CD4-positive, alpha-beta T cell treated with Interleukin-21 for 1 hour (primary cell): ENCODE measurements at regions not wholly inside any gene's neighbourhood (a gene's known extent, or its start where the extent isn't known, plus 50 kb on each side); places are given as distances from the start of the nearest gene placed in this dataset.

Experiments
- DNase-seq: peaks from one replicate; pipeline ENCODE4 v3.0.0-alpha.2; 2020

DNA sequence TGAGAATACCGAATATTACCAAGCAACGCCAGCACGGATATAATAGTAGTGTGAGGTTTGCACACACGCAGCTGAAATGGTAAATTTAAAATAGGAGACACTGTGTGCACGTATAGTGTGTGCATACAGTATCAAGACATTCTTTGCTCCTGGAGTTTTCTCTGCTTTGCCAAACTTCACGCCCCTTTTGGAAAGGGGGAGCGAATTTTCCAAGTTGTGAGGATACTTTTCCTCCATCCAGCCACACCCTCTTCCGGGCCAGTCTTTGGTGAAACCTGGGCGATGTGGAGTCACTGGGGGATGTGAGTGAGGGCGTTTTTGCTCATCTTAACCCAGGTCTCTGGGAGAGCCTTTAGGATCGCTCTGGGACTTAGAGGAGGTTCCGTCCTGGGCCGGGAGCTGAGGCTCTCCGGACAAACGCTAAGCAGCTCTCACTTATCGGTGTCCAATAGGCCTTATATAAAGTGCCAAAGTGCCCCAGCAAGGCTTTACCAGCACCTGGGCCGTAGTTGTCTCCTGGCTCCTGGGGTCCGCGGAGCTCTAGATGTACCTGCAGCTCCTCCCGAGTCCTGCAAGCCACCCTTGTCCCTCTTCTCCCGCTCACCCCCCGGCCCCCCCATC lies 160.0 kb upstream of the MKI67 start:
- DNase-seq = no peak

- no peak for DNase-seq
These were observed 160.7 kb upstream of the MKI67 start for GRCh38 chr10:128286762-128287500.

- DNase-seq = no peak
These were observed 161.7 kb upstream of the MKI67 start for GRCh38 chr10:128287921-128288320.

GRCh38 chr10:128289621-128290020 lies 163.4 kb upstream of the MKI67 start:
- DNase-seq = no peak

- no peak for DNase-seq
These were observed 168.8 kb upstream of the MKI67 start for GRCh38 chr10:128295003-128295402.

DNA sequence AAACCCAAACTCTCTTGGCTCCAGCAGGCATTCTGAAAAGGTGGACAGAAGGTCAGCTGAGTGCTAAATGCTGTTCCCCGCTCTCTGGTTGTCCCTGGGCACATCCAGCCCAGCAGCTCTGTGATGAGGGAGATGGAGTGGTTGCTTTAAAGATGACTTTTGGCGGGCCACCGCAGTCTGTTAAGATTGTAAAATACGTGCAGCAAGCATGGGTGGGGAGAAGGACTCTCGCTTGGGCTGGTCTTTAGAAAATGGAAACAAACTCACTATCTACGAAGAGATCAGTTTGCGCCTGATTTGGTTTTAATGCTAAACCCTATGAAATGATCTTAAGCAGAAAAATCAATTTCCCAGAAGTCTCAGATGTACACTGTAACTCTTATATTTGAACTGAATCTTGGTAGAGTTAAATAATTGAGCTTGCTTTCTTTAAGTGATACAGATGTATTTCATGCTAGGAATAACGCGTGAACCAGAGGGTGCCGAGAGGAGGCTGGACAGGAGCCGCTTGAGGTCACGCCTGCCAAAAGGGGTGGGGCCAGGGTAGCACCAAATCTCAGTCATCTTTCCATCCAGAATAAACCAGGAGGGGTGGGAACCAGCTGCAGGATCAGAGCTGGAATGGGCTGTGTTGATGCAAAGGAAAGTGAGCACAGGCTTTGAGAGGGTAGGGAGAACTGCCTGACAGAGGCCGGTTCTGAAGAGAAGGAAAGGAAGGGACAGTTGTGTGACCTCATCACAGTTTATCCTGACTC lies 170.2 kb upstream of the MKI67 start:
- DNase-seq = no peak

GRCh38 chr10:128297709-128298378 lies 171.6 kb upstream of the MKI67 start:
- DNase-seq = no peak

DNA sequence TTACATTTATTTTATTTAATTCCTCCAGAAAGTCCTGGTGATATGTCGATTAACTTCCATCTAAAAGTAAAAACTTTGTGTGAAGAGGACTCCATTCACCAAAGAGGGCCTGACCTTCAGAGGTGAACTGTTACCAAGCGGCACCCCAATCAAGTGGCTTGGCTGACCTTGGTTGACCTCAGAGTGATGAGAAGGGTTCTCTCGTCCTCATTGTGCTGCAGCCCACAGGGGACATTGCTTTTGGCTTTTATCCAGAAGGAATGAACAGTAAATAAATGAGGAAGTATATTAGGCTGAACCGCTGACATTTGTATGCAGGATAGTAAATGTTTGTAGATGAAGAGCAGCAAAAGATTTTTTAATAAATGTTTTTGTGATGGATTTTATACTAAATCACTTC lies 172.4 kb upstream of the MKI67 start:
- DNase-seq = no peak

- no peak for DNase-seq
These were observed 174.1 kb upstream of the MKI67 start for GRCh38 chr10:128300290-128300824.

GRCh38 chr10:128301051-128301450 lies 174.8 kb upstream of the MKI67 start:
- DNase-seq = no peak

- DNase-seq = no peak
These were observed 176.6 kb upstream of the MKI67 start for GRCh38 chr10:128302808-128303207.

- no peak for DNase-seq
These were observed 178.0 kb upstream of the MKI67 start for GRCh38 chr10:128304271-128304670.

DNA sequence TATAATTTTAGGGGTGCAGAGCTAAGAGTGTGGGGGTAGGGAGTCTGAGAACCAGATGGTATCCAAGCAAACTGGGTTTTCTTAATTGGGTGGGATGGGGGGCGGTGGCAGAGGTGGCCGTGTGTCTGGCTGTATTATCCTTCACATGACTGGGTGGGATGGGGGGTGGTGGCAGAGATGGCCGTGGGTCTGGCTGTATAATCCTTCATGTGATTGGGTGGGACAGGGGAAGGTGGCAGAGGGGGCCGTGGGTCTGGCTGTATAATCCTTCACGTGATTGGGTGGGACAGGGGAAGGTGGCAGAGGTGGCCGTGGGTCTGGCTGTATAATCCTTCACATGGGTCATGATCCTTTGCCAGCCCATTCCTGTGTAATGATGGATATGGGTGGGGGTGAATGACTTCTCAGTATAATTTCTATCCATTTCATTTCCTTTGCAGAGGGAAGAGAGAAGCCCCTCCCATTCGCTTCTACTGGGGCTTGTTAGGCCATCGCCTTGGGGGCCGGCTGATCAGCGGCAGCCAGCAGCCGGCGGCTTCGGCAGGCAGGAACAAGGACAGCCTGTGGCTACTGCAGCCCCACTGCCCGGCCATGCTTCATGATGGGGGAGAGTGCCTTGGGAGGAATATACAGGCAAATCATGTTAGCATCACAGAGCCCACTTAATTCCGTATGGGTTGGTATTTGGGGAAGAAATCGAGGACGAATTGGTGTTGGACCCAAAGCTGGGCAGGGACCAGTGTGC lies 179.6 kb upstream of the MKI67 start:
- DNase-seq = no peak

DNA sequence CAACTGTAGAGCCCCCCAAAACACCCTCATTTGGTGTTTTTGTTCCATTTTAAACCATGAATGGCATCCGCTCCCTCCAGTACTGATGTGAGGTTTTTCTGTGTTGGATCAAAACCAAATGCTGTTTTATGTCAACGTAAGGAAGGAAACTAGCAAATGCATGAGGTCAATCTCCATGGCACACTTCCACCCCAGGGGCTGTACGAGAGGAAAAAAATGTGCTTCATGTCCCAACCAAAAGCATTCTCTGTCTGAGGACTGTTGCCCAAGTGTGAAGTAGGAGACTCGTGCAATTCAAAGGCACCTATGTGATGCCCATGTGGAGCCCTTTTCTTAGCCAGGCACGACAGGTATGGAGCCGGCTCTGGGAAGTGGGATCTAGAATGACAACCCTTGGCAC lies 180.3 kb upstream of the MKI67 start:
- DNase-seq = no peak

DNA sequence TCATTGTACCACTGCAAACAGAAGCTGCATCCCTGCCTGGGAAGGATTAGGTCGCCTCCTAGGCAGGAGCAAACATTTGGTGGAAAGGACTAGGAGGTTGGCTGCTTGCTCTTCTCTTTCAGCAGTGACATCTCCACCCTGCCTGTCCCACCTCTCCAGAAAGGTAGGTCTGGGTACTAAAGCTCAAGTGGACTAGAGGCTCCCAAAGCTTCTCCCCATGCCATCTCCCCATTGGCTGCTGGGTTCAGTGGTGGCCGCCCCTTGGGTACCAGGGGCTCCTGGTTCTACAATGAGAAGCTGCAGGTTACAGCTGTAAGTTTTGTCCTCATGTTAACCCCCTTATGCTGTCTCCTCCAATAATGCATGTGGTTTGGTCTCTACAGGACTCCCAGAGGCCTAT lies 180.7 kb upstream of the MKI67 start:
- DNase-seq = no peak

DNA sequence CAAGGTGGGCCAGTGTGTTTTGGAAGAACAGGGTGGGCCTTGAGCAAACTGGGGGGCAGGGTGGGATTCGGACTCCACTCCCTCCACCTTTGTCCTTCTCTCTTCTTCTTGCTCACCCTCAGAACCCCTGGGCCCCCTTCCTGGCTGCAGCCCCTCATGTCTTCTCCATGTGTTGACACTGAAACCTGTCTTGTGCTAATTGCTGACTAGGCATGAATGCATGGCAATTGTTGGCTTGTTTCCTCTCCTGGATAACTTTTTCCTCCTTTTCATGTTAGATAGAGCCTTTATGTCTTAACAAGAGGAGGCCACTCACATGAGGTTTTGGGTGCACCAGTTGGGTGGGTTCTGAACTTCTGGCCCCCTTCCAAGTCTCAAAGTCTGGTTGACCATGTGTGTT lies 181.6 kb upstream of the MKI67 start:
- DNase-seq = no peak

GRCh38 chr10:128310971-128311658 lies 184.9 kb upstream of the MKI67 start:
- DNase-seq = no peak

- DNase-seq = no peak
These were observed 186.0 kb upstream of the MKI67 start for GRCh38 chr10:128312250-128312649.

DNA sequence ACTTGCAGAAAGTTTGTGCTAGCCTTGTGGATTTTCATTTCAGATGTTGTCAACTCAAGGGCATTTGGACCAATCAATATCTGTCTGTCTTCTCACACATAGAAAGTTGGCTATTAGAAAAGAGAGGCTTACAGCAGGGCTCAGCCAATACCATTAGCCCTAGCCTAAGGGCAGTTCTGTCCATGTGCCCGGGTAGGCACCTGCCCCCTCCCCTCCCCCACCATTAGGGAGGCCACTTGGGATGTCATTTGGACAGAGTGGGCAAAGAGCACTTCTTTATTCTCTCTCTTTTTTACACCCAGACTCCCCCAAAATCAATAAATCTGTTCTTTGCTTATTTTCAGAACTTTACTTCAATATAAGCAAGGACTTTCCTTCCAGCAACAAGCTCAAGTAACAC lies 188.5 kb upstream of the MKI67 start:
- no peak for DNase-seq

DNA sequence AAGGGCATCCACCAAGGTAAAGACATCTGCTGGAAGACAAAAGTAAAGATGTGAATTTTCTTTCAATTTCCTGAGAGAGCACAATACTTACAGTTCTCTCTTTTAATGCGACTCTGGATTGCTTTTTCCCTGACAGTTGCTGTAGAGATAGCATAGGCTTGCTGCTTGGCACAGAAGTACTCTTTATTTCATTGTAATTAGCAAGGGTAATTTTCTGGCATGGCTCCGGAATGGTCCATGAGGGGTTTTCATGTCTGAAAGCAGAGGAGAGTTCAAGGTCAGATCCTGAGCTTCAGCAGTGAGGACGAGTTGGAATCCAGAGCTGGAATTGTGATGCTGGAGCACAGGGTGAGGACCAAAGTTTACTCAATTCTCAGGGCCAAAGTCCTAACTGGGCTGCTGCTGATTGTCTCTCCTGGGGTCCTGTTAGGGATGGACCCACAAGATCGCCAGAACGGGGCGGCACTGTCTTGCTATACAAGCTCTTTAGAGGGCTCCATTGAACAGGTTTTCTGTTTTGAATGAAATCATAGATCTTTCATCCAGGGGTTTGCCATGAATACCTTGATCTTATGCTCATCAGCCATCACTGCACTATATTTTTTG lies 190.0 kb upstream of the MKI67 start:
- no peak for DNase-seq

DNA sequence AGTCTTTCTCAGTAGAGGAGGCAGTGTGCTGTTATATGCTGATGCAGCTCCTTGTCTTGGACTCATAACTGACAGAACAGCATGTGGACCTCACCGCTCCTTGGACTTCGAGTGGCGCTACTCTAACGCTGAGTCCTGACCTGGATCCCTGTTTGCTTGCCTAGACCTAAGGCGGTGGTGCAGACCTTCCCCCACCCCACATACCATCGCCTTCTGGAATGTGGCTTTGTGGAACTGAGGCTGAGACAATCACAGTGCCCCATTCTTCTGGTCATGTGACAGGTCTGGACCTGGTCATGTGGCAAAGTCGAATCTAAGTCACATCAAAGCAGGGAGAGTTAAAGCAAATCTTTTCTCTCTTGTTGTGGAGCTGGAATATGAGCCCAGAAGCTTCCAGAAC lies 190.7 kb upstream of the MKI67 start:
- no peak for DNase-seq

GRCh38 chr10:128318366-128318765 lies 192.1 kb upstream of the MKI67 start:
- DNase-seq = no peak
